C4-2B (cell line): ENCODE measurements at regions not wholly inside any gene's neighbourhood (a gene's known extent, or its start where the extent isn't known, plus 50 kb on each side); places are given as distances from the start of the nearest gene placed in this dataset.

Experiments used
- CTCF ChIP-seq: fragments of 450-650 bp; conservative IDR thresholded peaks from 2 replicates; pipeline ENCODE4 v1.5.1; 2017; ENCODE audit warnings: mild to moderate bottlenecking
- ZFX ChIP-seq: fragments of 450-650 bp; IDR thresholded peaks from 2 replicates; pipeline ENCODE4 v1.6.1; 2017

- no peak for TF ChIP-seq CTCF
- no peak for TF ChIP-seq ZFX
Observed at GRCh38 chr10:21300551-21300950, 224.9 kb downstream of the SKIDA1 start.
